Activated CD4-positive, alpha-beta T cell treated with anti-CD3 and anti-CD28 coated beads, Interleukin-2, Interleukin-6, amounts not matched to agents 100 ng/mL and 50 ng/mL, durations not matched to agents 16 hours and 8 hours (primary cell): ENCODE measurements at regions not wholly inside any gene's neighbourhood (a gene's known extent, or its start where the extent isn't known, plus 50 kb on each side); places are given as distances from the start of the nearest gene placed in this dataset.

Source experiments
- DNase-seq: peaks from one replicate; pipeline ENCODE4 v3.0.0-alpha.2; 2020

GRCh38 chr5:92594031-92594430 is 987.0 kb downstream of the NR2F1-AS1 start:
- DNase-seq: no peak

DNA sequence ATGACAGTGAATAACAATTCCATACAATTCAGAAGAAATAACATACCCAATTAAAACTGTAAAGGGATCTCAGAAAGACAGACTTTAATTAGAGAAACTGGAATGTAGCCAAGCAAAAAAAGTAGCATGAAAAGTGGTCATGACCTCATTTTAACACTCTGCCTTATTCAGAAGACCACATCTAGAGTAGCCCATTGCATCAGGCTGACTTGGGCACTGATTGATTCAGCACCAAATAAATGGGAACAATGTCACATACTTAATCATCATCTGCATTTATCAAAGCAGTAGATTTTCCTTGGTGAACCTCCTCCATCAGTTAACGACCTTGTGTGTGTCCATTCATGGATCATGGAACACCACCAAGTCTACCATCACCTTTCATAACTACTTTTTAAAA is 992.1 kb downstream of the NR2F1-AS1 start:
- DNase-seq: no peak

GRCh38 chr5:92581690-92582089 is 999.3 kb downstream of the NR2F1-AS1 start:
- DNase-seq: no peak

DNA sequence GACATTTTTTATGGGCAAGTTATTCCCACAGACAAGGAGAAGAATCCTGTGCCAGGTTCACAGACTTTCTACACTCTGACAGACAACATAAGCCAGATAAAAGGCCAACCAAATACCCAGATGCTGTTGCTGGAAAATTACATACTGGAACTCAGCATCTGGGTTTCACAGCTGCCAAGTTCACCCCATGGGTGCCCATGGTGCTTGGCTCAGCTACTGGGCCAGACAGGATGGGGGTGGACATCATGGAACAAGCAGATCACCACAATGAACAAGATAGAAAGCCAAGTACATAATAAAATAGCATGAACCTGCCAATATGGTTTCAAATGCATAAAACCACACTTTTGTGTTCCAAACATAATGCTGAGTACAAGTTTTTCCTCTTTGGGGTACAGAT is 999.8 kb downstream of the NR2F1-AS1 start:
- no peak for DNase-seq

GRCh38 chr5:92580814-92581213 is 1000.2 kb downstream of the NR2F1-AS1 start:
- DNase-seq: no peak

DNA sequence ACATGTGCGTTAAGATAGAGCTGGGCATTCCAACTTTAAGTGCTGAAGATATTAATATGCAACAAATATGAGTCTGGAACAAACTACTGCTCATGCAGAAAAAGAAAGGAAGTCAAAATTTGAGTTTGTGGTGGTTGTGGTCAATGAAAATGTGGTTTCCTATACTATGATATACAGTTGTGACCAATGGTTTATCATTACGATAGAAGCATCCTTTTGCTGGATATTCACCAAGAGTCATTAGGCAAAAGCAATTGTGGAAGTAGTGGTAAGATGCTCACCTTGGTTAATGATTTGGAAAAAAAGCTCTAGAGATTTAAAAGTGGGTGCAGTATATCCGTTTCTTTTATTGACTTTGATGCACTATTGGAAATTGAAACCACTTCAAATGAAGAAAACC is 1007.0 kb downstream of the NR2F1-AS1 start:
- DNase-seq: no peak

DNA sequence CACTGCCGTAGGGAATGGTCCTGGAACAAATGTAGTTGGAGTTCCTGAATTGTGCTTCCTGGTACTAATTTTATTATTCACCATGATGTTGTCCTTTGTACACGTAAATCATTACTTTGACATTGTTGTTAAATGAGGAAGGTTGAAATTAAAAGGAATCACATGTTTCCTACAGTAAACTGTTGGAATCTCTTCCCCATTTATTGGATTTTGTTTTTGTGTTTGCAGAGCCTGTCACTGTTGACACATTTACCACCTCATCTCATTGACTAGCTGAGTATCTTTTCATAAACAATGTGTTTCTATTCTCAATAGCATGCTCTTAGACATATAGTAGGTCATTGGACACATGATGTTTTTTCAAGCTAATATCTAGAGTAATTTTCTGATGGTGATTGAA is 1012.5 kb downstream of the NR2F1-AS1 start:
- DNase-seq: no peak

- DNase-seq: no peak
These were observed 1013.1 kb downstream of the NR2F1-AS1 start for GRCh38 chr5:92567831-92568450.

GRCh38 chr5:92566113-92566786 is 1014.8 kb downstream of the NR2F1-AS1 start:
- no peak for DNase-seq

DNA sequence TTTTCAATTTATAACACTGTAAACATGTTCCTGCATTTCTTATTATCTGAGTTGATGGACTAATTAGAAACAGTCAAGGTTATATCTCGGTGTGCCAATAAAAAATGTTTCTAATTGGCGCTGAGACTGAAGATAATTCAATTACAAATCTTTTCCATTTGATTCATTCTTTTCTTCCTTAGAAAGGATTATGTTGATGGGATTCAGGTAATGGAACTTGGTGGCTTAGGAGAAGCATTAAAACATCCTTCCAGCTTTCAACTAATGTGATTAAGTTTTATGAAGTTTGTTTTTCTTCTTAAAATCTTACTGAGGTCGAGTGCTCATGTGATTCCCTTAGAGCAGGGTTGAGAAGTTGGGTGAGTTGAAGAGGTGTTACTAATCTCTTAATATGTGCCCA is 1015.3 kb downstream of the NR2F1-AS1 start:
- no peak for DNase-seq

DNA sequence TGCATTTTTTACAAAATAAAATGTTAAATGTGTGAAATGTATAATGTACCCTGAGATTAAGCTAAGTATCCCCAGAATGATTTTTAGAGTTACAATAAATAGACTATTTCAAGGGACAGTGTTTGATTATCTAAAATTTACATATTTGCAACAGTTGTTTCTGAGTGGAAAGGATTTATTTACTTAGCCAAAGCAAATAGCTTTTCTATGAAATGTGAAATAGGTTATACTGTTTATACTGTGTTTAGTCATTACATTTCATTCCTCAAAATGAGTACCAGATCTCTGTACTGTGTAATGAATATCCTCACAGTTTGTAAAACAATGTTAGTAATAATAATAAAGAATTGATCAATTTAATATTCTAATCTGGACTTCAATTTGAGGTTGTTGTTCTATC is 1019.0 kb downstream of the NR2F1-AS1 start:
- no peak for DNase-seq

DNA sequence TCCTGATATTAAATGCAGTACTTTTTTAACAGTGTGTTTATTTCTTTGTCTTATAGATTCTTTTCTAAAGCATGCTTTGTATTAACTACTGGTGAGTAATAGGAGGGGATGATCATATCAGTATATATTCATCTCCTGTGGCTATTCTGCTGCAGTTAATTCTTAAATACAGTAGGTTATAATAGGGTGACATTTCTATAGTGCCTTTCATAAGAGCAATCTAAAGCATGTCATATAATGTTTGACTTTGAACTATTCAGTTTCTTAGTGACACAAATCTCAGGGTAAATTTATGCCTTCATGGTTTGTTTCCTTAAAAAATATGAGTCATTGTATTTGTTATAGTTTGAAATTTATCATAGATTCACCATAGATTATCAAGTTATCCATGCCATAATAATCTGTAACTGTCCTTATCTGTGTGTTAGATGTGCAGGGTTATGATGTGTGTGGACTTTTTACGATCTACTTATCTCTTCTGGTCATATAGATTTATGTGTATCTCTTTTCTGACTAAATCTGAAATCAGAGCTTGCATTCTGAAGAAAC is 1019.5 kb downstream of the NR2F1-AS1 start:
- no peak for DNase-seq

- no peak for DNase-seq
These were observed 1020.2 kb downstream of the NR2F1-AS1 start for GRCh38 chr5:92560698-92561401.

DNA sequence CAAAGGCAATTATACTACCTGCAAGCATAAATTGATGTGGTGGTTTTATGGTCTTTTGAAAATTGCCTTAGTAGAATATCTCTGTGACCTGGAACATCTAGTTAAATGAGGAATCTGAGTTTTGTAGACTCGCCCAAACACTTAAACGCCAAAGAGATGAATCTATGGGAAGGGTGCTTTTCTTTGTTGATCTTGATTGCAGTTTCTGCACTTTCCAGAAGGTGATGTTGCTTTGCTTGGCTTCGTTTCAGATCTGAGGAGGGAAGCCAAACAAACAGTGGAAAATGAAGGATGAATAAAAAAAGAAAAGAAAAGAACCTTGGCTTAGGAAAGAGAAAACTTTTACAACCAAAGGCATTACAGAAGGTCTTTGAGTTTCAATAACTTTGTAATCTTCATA is 1021.2 kb downstream of the NR2F1-AS1 start:
- DNase-seq: no peak

GRCh38 chr5:92559331-92559730 is 1021.7 kb downstream of the NR2F1-AS1 start:
- no peak for DNase-seq

DNA sequence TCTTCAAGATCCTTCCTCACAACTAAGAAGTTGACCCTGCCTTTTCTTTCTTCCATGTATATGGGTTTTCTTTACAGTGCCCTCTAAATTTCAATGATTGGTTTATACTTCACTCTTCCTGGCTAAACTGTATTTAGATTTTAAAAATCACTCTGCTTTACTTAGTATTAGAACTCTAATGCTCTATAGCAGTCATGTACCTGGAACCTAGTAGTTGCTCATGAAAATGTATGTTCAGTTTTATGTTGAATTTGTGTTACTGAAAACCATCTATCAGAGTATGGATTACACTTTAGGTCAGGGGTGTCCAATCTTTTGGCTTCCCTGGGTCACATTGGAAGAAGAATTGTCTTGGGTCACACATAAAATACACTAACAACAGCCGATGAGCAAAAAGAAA is 1024.3 kb downstream of the NR2F1-AS1 start:
- no peak for DNase-seq

GRCh38 chr5:92554447-92555085 is 1026.5 kb downstream of the NR2F1-AS1 start:
- no peak for DNase-seq

GRCh38 chr5:92553326-92553725 is 1027.7 kb downstream of the NR2F1-AS1 start:
- no peak for DNase-seq

DNA sequence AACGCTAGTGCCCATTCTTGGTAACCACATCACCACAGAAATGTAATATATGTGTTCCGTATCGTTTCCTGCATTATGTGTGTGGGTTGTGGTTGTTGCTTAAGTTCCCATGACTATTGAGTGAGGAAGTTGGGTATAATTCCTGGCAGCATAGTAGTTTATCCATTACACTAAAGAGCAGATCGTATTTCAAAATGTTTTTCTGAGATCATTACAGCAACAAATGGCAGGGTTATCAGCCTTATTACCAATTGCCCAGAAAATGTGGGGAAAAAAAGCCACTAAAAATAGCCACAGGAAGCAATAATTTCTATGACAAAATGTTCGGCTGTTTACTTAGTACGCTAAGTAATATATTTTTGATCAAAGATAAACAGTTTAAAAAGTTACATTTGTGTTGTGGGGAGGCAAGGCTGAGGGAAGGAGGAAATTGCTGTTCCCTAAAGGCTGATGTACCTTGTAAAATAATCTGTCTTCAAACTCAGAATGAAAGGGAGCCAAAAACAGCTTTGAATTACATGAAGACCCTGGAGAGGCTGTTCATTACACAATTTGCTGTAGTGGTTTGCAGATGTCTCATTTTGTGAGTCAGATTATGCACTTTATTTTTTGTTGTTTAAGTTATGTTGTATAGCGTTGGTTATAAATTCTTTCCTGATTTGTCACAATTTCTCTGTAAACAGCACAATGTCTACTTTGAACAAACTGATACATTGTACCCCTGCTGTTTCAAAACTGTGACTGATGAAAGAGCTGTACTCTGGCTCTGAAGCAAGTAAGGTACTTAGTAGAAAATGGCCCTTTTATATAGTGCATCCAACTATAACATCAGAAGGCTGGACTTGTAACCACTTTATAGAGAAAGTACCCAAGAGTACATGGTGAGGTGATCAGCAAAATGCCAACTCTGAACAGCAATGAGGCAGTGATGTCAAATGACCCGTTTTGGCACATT is 1028.5 kb downstream of the NR2F1-AS1 start:
- no peak for DNase-seq

DNA sequence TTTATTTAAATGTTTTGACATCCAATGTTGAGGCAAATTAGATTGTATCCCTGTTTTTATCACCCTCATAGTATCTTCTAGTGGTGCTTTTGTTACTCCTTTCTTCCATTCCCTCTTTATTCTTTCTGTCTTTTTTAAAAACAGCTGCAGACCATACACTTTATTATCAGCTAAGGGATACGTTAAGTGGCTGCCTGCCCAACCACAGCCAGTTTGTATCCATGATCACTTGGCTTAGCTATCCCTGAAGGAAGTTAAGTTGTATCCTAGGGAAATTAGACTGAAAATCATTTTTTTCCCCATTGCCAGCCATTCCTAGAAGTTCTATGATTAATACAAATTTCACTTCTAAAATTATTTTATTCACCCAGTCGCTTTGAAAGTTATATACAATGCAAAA is 1032.7 kb downstream of the NR2F1-AS1 start:
- DNase-seq: no peak

- DNase-seq: no peak
These were observed 1036.4 kb downstream of the NR2F1-AS1 start for GRCh38 chr5:92544596-92544995.

DNA sequence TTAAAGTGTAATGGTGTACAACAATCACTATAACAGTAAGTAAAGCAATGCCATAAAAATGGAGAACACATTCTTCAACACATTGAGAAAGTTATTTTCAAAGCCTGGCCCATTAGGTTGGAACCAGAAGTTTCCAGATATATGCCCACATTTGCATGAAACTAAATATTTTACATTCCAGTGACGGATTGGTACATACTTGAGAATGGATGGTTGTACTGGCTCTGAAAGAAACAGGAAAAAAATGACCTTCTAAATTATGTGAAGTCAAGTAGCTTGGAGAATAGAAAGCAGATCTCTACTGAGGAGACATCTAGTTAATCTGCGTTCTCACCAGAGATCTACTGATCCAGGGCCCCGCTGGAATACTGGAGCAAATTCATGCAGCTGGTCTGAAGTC is 1037.0 kb downstream of the NR2F1-AS1 start:
- DNase-seq: no peak
